Osteoblast (primary cell): ENCODE measurements at regions not wholly inside any gene's neighbourhood (a gene's known extent, or its start where the extent isn't known, plus 50 kb on each side); places are given as distances from the start of the nearest gene placed in this dataset.

Experiments
- DNase-seq: peaks from one replicate; pipeline ENCODE4 v3.0.0; 2011; ENCODE audit warnings: low spot score, mixed read lengths; ENCODE audit not compliant: insufficient read length; ENCODE audit errors: missing footprints
- H2AFZ ChIP-seq: 2 replicates; pipeline ENCODE4 v1.6.0; 2011; ENCODE audit warnings: mild to moderate bottlenecking, low read length
- H3K27ac ChIP-seq: 2 replicates; pipeline ENCODE4 v1.5.1; 2011; ENCODE audit warnings: mild to moderate bottlenecking, low read depth, low read length, moderate library complexity
- H3K27me3 ChIP-seq: 2 replicates; pipeline ENCODE4 v1.6.0; 2012; ENCODE audit warnings: mild to moderate bottlenecking, control low read depth, inconsistent platforms, low read length, moderate library complexity; ENCODE audit not compliant: insufficient read depth
- H3K36me3 ChIP-seq: 2 replicates; pipeline ENCODE4 v1.5.1; 2011; ENCODE audit warnings: mild to moderate bottlenecking, low read length, control low read depth, moderate library complexity; ENCODE audit not compliant: insufficient read depth
- H3K4me1 ChIP-seq: 2 replicates; pipeline ENCODE4 v1.5.1; 2011; ENCODE audit warnings: mild to moderate bottlenecking, low read length, control low read depth, moderate library complexity; ENCODE audit not compliant: insufficient read depth
- H3K4me2 ChIP-seq: 2 replicates; pipeline ENCODE4 v1.6.0; 2011; ENCODE audit warnings: mild to moderate bottlenecking, low read length; ENCODE audit not compliant: insufficient read depth
- H3K4me3 ChIP-seq: fragments of 200-600 bp; sonication (generic); 3 replicates; pipeline ENCODE4 v1.5.1; 2012; ENCODE audit warnings: mild to moderate bottlenecking, low read length, inconsistent platforms; ENCODE audit not compliant: insufficient read depth
- H3K79me2 ChIP-seq: 2 replicates; pipeline ENCODE4 v1.6.0; 2012; ENCODE audit warnings: mild to moderate bottlenecking, low read length, control low read depth, inconsistent platforms; ENCODE audit not compliant: insufficient read depth
- H3K9me3 ChIP-seq: 2 replicates; pipeline ENCODE4 v1.5.1; 2011; ENCODE audit warnings: low read depth, low read length, control low read depth
- H4K20me1 ChIP-seq: 2 replicates; pipeline ENCODE4 v1.6.0; 2012; ENCODE audit warnings: mild to moderate bottlenecking, low read length, control low read depth; ENCODE audit not compliant: insufficient read depth
- CTCF ChIP-seq: IDR thresholded peaks from 2 replicates; pipeline ENCODE4 v1.5.1; 2011; ENCODE audit warnings: mild to moderate bottlenecking, low read depth, low read length, moderate library complexity; ENCODE audit errors: extremely low read depth

GRCh38 chr18:76046221-76046620, 448.8 kb downstream of the ZNF516 start:
- H3K27me3 ChIP-seq: no peaks in the 10 kb centered on the region
- H3K79me2 ChIP-seq: no peaks in the 10 kb centered on the region
- DNase-seq: no peak
- H3K4me1 ChIP-seq: no peaks in the 10 kb centered on the region
- no peak overlapping the region for H3K4me2 ChIP-seq
- H3K4me3 ChIP-seq: no peak overlapping the region
- no peaks in the 10 kb centered on the region for H3K9me3 ChIP-seq
- TF ChIP-seq CTCF: no peak
- H2AFZ ChIP-seq: no peak overlapping the region
- H3K36me3 ChIP-seq: no peaks in the 10 kb centered on the region
- no peaks in the 10 kb centered on the region for H4K20me1 ChIP-seq
- H3K27ac ChIP-seq: no peak overlapping the region

- Histone ChIP-seq H3K27ac (no peak overlapping the region), H3K36me3 (no peaks in the 10 kb centered on the region), H3K27me3 (no peaks in the 10 kb centered on the region), H3K4me1 (no peaks in the 10 kb centered on the region), H4K20me1 (no peaks in the 10 kb centered on the region), H2AFZ (no peak overlapping the region), H3K4me3 (no peak overlapping the region), H3K4me2 (no peak overlapping the region), H3K9me3 (peaks cover 2% of the 10 kb centered on the region), H3K79me2 (no peaks in the 10 kb centered on the region)
- TF ChIP-seq CTCF: no peak
- no peak for DNase-seq
Observed at GRCh38 chr18:76042511-76042910, 452.5 kb downstream of the ZNF516 start.

- Histone ChIP-seq H3K9me3 (no peaks in the 10 kb centered on the region), H3K36me3 (no peaks in the 10 kb centered on the region), H3K4me1 (no peaks in the 10 kb centered on the region), H3K4me2 (no peak overlapping the region), H3K27me3 (no peaks in the 10 kb centered on the region), H4K20me1 (no peaks in the 10 kb centered on the region), H2AFZ (no peak overlapping the region), H3K4me3 (no peak overlapping the region), H3K27ac (no peak overlapping the region), H3K79me2 (no peaks in the 10 kb centered on the region)
- no peak for TF ChIP-seq CTCF
- no peak for DNase-seq
Observed at GRCh38 chr18:76018210-76018609, 476.8 kb downstream of the ZNF516 start.

DNA sequence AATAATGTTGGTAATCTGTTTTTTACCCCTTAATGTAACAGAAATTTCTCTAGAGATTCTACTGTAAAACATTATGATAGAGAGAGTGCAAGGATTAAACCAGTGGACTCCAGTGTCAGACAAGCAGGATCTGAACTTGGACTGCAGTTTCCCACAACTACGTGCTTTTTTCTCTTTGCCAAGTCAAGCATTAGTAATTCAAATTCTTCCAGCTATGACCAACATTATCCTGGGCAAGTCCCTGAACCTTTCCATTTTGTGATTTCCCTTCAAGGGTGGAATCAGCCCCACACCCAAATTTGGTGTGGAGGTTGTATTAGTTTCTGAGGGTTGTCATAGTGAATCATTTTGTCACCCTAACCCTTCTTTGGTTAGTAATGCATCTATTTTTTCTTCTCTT, 482.0 kb downstream of the ZNF516 start:
- Histone ChIP-seq H3K9me3 (no peaks in the 10 kb centered on the region), H3K4me2 (no peak overlapping the region), H3K27ac (no peak overlapping the region), H3K4me1 (no peaks in the 10 kb centered on the region), H3K36me3 (no peaks in the 10 kb centered on the region), H2AFZ (no peak overlapping the region), H3K27me3 (no peaks in the 10 kb centered on the region), H3K4me3 (no peak overlapping the region), H4K20me1 (no peaks in the 10 kb centered on the region), H3K79me2 (no peaks in the 10 kb centered on the region)
- no peak for TF ChIP-seq CTCF
- no peak for DNase-seq
